SK-N-SH (cell line): ENCODE measurements at regions not wholly inside any gene's neighbourhood (a gene's known extent, or its start where the extent isn't known, plus 50 kb on each side); places are given as distances from the start of the nearest gene placed in this dataset.

Source experiments
- CTCF ChIA-PET: fragments of 300-600, 350-600 bp; formaldehyde crosslinking; extraction: SDS; loops from one replicate; lab custom pipeline; 2021; lab: Yijun Ruan, JAX
- POLR2A ChIA-PET: fragments of 350-600 bp; sonication (Branson Sonifier 250); formaldehyde crosslinking; extraction: SDS; loops from one replicate; lab custom pipeline; 2020; ENCODE audit warnings: antibody characterized with exemption, inconsistent platforms; lab: Yijun Ruan, JAX
- DNase-seq: peaks from one replicate; pipeline ENCODE4 v3.0.0; 2012
- H2AFZ ChIP-seq: fragments of 200-600 bp; sonication (generic); 2 replicates; pipeline ENCODE4 v1.8.1; 2016; ENCODE audit warnings: antibody characterized with exemption, mild to moderate bottlenecking, low read depth
- H3F3A ChIP-seq: fragments of 200-600 bp; sonication (generic); replicated peaks from 2 replicates; pipeline ENCODE3; 2016; ENCODE audit warnings: antibody characterized with exemption, mild to moderate bottlenecking; ENCODE audit not compliant: insufficient read depth
- H3K27ac ChIP-seq, 2 experiments: fragments of 200-500 bp in 1 of 2; fragments of 200-600 bp in 1 of 2; sonication (Bioruptor generic) in 1 of 2; sonication (generic), shearing (Covaris generic) in 1 of 2; 2 replicates each; pipeline versions ENCODE4 v1.5.1 to v1.6.1; 2014 to 2016; ENCODE audit warnings: low read depth in 2 of 2, inconsistent platforms in 1 of 2, low read length in 1 of 2, mild to moderate bottlenecking in 1 of 2, mixed read lengths in 1 of 2
- H3K27me3 ChIP-seq: fragments of 200-600 bp; sonication (generic), shearing (Covaris generic); 2 replicates; pipeline ENCODE4 v1.6.1; 2016; ENCODE audit warnings: mixed run types; ENCODE audit not compliant: insufficient read depth
- H3K36me3 ChIP-seq, 2 experiments: fragments of 200-500 bp in 1 of 2; fragments of 200-600 bp in 1 of 2; sonication (Bioruptor generic) in 1 of 2; sonication (generic) in 1 of 2; replicated peaks in 1 of 2; 2 replicates each; pipeline versions ENCODE3 to v1.5.1; 2014 to 2016; ENCODE audit warnings: low read length in 1 of 2, mild to moderate bottlenecking in 1 of 2; ENCODE audit not compliant: insufficient read depth in 2 of 2, control insufficient read depth in 1 of 2
- H3K4me1 ChIP-seq, 2 experiments: fragments of 200-500 bp in 1 of 2; fragments of 200-600 bp in 1 of 2; sonication (Bioruptor generic) in 1 of 2; sonication (generic), shearing (Covaris generic) in 1 of 2; 2 replicates each; pipeline versions ENCODE4 v1.5.1 to v1.6.1; 2014 to 2016; ENCODE audit warnings: low read depth in 1 of 2, low read length in 1 of 2, mixed run types in 1 of 2; ENCODE audit not compliant: insufficient read depth in 2 of 2, control insufficient read depth in 1 of 2
- H3K4me2 ChIP-seq: fragments of 200-600 bp; sonication (generic), shearing (Covaris generic); 2 replicates; pipeline ENCODE4 v1.6.1; 2017; ENCODE audit warnings: mixed run types
- H3K4me3 ChIP-seq, 2 experiments: fragments of 200-500 bp in 1 of 2; fragments of 200-600 bp in 1 of 2; sonication (Bioruptor generic) in 1 of 2; sonication (generic), shearing (Covaris generic) in 1 of 2; 2 replicates each; pipeline versions ENCODE4 v1.5.1 to v1.8.1; 2014 to 2016; ENCODE audit warnings: low read depth in 2 of 2, inconsistent platforms in 1 of 2, low read length in 1 of 2, mild to moderate bottlenecking in 1 of 2, mixed read lengths in 1 of 2, moderate library complexity in 1 of 2
- H3K79me2 ChIP-seq: fragments of 200-600 bp; sonication (generic); 2 replicates; pipeline ENCODE4 v1.8.1; 2017; ENCODE audit warnings: mild to moderate bottlenecking; ENCODE audit not compliant: insufficient read depth
- H3K9ac ChIP-seq: fragments of 200-600 bp; sonication (generic); 2 replicates; pipeline ENCODE4 v1.6.1; 2017; ENCODE audit warnings: mixed run types
- H3K9me2 ChIP-seq: fragments of 200-600 bp; sonication (generic); 2 replicates; pipeline ENCODE4 v1.6.1; 2017; ENCODE audit warnings: mixed run types
- H3K9me3 ChIP-seq: fragments of 200-600 bp; sonication (generic); 2 replicates; pipeline ENCODE4 v1.6.1; 2017; ENCODE audit warnings: mixed run types, mild to moderate bottlenecking, moderate library complexity
- H4K20me1 ChIP-seq: fragments of 200-600 bp; sonication (generic); 2 replicates; pipeline ENCODE4 v1.6.1; 2017; ENCODE audit warnings: mild to moderate bottlenecking, mixed run types; ENCODE audit not compliant: insufficient read depth
- CHD2 ChIP-seq: fragments of 150-350 bp; IDR thresholded peaks from 2 replicates; pipeline ENCODE4 v1.6.1; 2018; ENCODE audit warnings: low read length; ENCODE audit not compliant: partially characterized antibody
- EP300 ChIP-seq, 2 experiments: IDR thresholded peaks; 2 replicates each; pipeline versions ENCODE4 v1.4.0 to v1.6.1; 2012; ENCODE audit warnings: borderline replicate concordance in 1 of 2, low read depth in 1 of 2, low read length in 1 of 2
- FOSL2 ChIP-seq: IDR thresholded peaks from 2 replicates; pipeline ENCODE4 v1.4.0; 2012; ENCODE audit warnings: low read depth, mild to moderate bottlenecking, moderate library complexity, borderline replicate concordance
- FOXJ3 ChIP-seq: sonication (generic); formaldehyde crosslinking; IDR thresholded peaks from 2 replicates; pipeline ENCODE4 v1.5.1; 2020; ENCODE audit warnings: mild to moderate bottlenecking, missing genetic modification reagents
- GABPA ChIP-seq: IDR thresholded peaks from 2 replicates; pipeline ENCODE4 v1.4.0; 2012; ENCODE audit warnings: low read depth, mild to moderate bottlenecking
- JUND ChIP-seq: IDR thresholded peaks from 2 replicates; pipeline ENCODE4 v1.4.0; 2012
- POLR2AphosphoS5 ChIP-seq: IDR thresholded peaks from 2 replicates; pipeline ENCODE4 v1.6.1; 2012; ENCODE audit warnings: low read depth, low read length
- RCOR1 ChIP-seq: fragments of 150-350 bp; IDR thresholded peaks from 2 replicates; pipeline ENCODE4 v1.6.1; 2017; ENCODE audit warnings: antibody characterized with exemption, low read length
- SMC3 ChIP-seq: IDR thresholded peaks from 2 replicates; pipeline ENCODE4 v1.6.1; 2012; ENCODE audit warnings: low read depth, low read length, improper control_type of control experiment
- TAF1 ChIP-seq: IDR thresholded peaks from 2 replicates; pipeline ENCODE4 v1.6.1; 2012; ENCODE audit warnings: low read depth, mild to moderate bottlenecking, low read length, moderate library complexity, borderline replicate concordance
- WGBS: methylation state at CpG from one replicate; pipeline ENCODE4 v1.1.6; 2017; ENCODE audit warnings: low lambda C conversion rate; 5-methylcytosine and 5-hydroxymethylcytosine counted together
- TF ChIP-seq, protein P1 (sequence below): fragments of 150-350 bp; IDR thresholded peaks from 2 replicates; pipeline ENCODE4 v1.6.1; 2017; ENCODE audit warnings: antibody characterized with exemption, low read length, low read depth, borderline replicate concordance
- TF ChIP-seq, protein P2 (sequence below): IDR thresholded peaks from 2 replicates; pipeline ENCODE4 v1.4.0; 2012; ENCODE audit warnings: low read depth, borderline replicate concordance

DNA sequence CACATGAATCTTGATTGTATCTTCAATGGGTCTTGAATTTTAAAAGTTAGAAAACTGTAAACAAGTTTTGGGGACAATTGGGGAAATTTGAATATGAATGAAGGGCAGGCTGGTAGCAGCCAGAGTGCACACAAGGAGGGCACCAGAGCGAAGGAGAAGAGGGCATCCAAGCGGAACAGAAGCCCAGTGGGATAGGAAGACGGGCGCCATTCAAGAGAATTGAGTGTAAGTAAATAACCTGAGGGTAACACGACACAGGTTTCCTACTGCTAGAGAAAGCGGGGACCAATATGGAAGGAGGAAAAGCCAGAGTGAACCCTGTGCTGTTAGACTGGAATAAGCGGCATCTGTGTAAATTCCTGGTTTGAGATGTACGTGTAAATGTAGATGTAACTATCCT is 115.1 kb upstream of the CCL2 start:
- Histone ChIP-seq H2AFZ (no peak overlapping the region), H3K4me2 (no peak overlapping the region), H4K20me1 (no peaks in the 10 kb centered on the region), H3K4me1 (no peaks in the 10 kb centered on the region; a peak in 1 of 4 replicates), H3K36me3 (no peaks in the 10 kb centered on the region), H3K9me2 (no peaks in the 10 kb centered on the region)
- WGBS: 41% methylated on average over 7 of the region's 8 CpGs
- TF ChIP-seq CHD2 (no peak), FOSL2 (no peak), GABPA (no peak), SMC3 (no peak), POLR2AphosphoS5 (no peak), EP300 (IDR thresholded peaks at IDR 0.05; ENCODE audit: borderline replicate concordance in 1 of 2, low read depth in 1 of 2, low read length in 1 of 2) (no peak), RCOR1 (no peak), FOXJ3 (CRISPR knock-in tag) (no peak), JUND (no peak)
- TF ChIP-seq, protein P1, sequence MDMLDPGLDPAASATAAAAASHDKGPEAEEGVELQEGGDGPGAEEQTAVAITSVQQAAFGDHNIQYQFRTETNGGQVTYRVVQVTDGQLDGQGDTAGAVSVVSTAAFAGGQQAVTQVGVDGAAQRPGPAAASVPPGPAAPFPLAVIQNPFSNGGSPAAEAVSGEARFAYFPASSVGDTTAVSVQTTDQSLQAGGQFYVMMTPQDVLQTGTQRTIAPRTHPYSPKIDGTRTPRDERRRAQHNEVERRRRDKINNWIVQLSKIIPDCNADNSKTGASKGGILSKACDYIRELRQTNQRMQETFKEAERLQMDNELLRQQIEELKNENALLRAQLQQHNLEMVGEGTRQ: no peak
- TF ChIP-seq, protein P2, sequence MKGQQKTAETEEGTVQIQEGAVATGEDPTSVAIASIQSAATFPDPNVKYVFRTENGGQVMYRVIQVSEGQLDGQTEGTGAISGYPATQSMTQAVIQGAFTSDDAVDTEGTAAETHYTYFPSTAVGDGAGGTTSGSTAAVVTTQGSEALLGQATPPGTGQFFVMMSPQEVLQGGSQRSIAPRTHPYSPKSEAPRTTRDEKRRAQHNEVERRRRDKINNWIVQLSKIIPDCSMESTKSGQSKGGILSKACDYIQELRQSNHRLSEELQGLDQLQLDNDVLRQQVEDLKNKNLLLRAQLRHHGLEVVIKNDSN: no peak
- TF ChIP-seq, all 33 proteins: peak for 0
- Histone ChIP-seq H3K27me3 (no peaks in the 10 kb centered on the region), H3K9ac (no peak overlapping the region), H3K27ac (no peak overlapping the region), H3K4me3 (no peak overlapping the region), H3F3A (no peaks in the 10 kb centered on the region), H3K79me2 (no peaks in the 10 kb centered on the region), H3K9me3 (no peaks in the 10 kb centered on the region)
- ChIA-PET CTCF (interaction anchor here (1.6 to 2.2 kb wide), 2 partner anchors 31 to 388 kb away, joined by 3 to 5 read pairs; no protein-coding TSS in a partner anchor), POLR2A (no interaction called here)
- no peak for DNase-seq

GRCh38 chr17:34141590-34141989 is 113.5 kb upstream of the CCL2 start:
- ChIA-PET CTCF (interaction anchor here (1.0 to 8.6 kb wide), 6 partner anchors 11 to 394 kb away, joined by 3 to 162 read pairs (median 4); no protein-coding TSS in a partner anchor), POLR2A (no interaction called here)

More at GRCh38 chr17:34141590-34141989, 113.5 kb upstream of the CCL2 start:
- 14% methylated on average over 2 of the region's 2 CpGs for WGBS
- no peak overlapping the region for H2AFZ ChIP-seq
- no peaks in the 10 kb centered on the region for H4K20me1 ChIP-seq
- H3K4me1 ChIP-seq: no peaks in the 10 kb centered on the region; a peak in 1 of 4 replicates
- H3K4me2 ChIP-seq: no peak overlapping the region
- H3F3A ChIP-seq: no peaks in the 10 kb centered on the region
- no peaks in the 10 kb centered on the region for H3K27me3 ChIP-seq
- no peak for TF ChIP-seq TAF1
- no peaks in the 10 kb centered on the region for H3K79me2 ChIP-seq
- DNase-seq: no peak
- no peaks in the 10 kb centered on the region for H3K36me3 ChIP-seq
- no peaks in the 10 kb centered on the region for H3K9me3 ChIP-seq
- no peaks in the 10 kb centered on the region for H3K9me2 ChIP-seq
- H3K9ac ChIP-seq: no peak overlapping the region
- H3K4me3 ChIP-seq: no peak overlapping the region
- no peak overlapping the region for H3K27ac ChIP-seq
